Fibroblast of lung (primary cell): ENCODE measurements at regions not wholly inside any gene's neighbourhood (a gene's known extent, or its start where the extent isn't known, plus 50 kb on each side); places are given as distances from the start of the nearest gene placed in this dataset.

Source experiments
- DNase-seq, 2 donors: peaks; one replicate each; pipeline versions ENCODE4 v3.0.0 to v3.0.0-alpha.2; 2010; ENCODE audit warnings: low read depth in 2 of 2
- H2AFZ ChIP-seq: 2 replicates; pipeline ENCODE4 v1.5.1; 2012; ENCODE audit warnings: low read length, control low read depth, inconsistent platforms
- H3K27ac ChIP-seq: 2 replicates; pipeline ENCODE4 v1.5.1; 2011; ENCODE audit warnings: low read length, control low read depth; ENCODE audit not compliant: insufficient read depth
- H3K27me3 ChIP-seq: 2 replicates; pipeline ENCODE4 v1.5.1; 2011; ENCODE audit warnings: mild to moderate bottlenecking, low read length; ENCODE audit not compliant: control insufficient read depth, insufficient read depth
- H3K36me3 ChIP-seq: 2 replicates; pipeline ENCODE4 v1.5.1; 2011; ENCODE audit warnings: low read length; ENCODE audit not compliant: control insufficient read depth, insufficient read depth
- H3K4me1 ChIP-seq: 2 replicates; pipeline ENCODE4 v1.5.1; 2011; ENCODE audit warnings: low read length; ENCODE audit not compliant: control insufficient read depth, insufficient read depth; ENCODE audit errors: extremely low read depth
- H3K4me2 ChIP-seq: 2 replicates; pipeline ENCODE4 v1.5.1; 2011; ENCODE audit warnings: low read length, control low read depth; ENCODE audit not compliant: insufficient read depth; ENCODE audit errors: extremely low read depth
- H3K4me3 ChIP-seq, 4 experiments: fragments of 200-600 bp in 1 of 4; sonication (generic) in 1 of 4; replicated peaks in 1 of 4; 2 replicates each; pipeline ENCODE4 v1.5.1; 2011 to 2016; ENCODE audit warnings: low read length in 4 of 4, low read depth in 3 of 4, mild to moderate bottlenecking in 3 of 4, control low read depth in 2 of 4, inconsistent platforms in 1 of 4, mixed read lengths in 1 of 4; ENCODE audit not compliant: insufficient read depth in 1 of 4; ENCODE audit errors: control extremely low read depth in 1 of 4
- H3K79me2 ChIP-seq: 2 replicates; pipeline ENCODE4 v1.5.1; 2012; ENCODE audit warnings: mild to moderate bottlenecking, low read length, inconsistent platforms; ENCODE audit not compliant: control insufficient read depth, insufficient read depth
- H3K9ac ChIP-seq: 2 replicates; pipeline ENCODE4 v1.5.1; 2011; ENCODE audit warnings: mild to moderate bottlenecking, low read length, control low read depth; ENCODE audit not compliant: insufficient read depth
- H3K9me3 ChIP-seq: 2 replicates; pipeline ENCODE4 v1.5.1; 2012; ENCODE audit warnings: low read depth, low read length; ENCODE audit not compliant: control insufficient read depth, insufficient read depth
- H4K20me1 ChIP-seq: 2 replicates; pipeline ENCODE4 v1.5.1; 2011; ENCODE audit warnings: low read length; ENCODE audit not compliant: control insufficient read depth, insufficient read depth; ENCODE audit errors: extremely low read depth
- CTCF ChIP-seq, 2 donors: IDR thresholded peaks in 1 of 2; conservative IDR thresholded peaks in 1 of 2; 1 replicate in 1 of 2; 2 replicates in 1 of 2; pipeline ENCODE4 v1.5.1; 2011 to 2012; ENCODE audit warnings: low read length in 2 of 2, control low read depth in 1 of 2, inconsistent platforms in 1 of 2, low read depth in 1 of 2, mild to moderate bottlenecking in 1 of 2
- EZH2 ChIP-seq: IDR thresholded peaks from 2 replicates; pipeline ENCODE4 v1.5.1; 2012; ENCODE audit warnings: low read length, control low read depth, mild to moderate bottlenecking; ENCODE audit errors: missing control alignments

GRCh38 chr22:44592824-44593148, 94.8 kb upstream of the RTL6 start:
- TF ChIP-seq CTCF (conservative IDR thresholded peaks at IDR 0.05 in 1 of 2, IDR thresholded peaks at IDR 0.05 in 1 of 2; ENCODE audit: low read depth in 1 of 2, low read length in 2 of 2) = no peak
- TF ChIP-seq EZH2 = no peak
- Histone ChIP-seq H3K79me2 (no peaks in the 10 kb centered on the region), H3K36me3 (no peaks in the 10 kb centered on the region), H3K9me3 (no peaks in the 10 kb centered on the region), H3K4me1 (no peaks in the 10 kb centered on the region), H3K27me3 (peaks cover 5% of the 10 kb centered on the region), H3K4me2 (no peak overlapping the region), H3K4me3 (no peak overlapping the region), H3K27ac (no peak overlapping the region), H4K20me1 (no peaks in the 10 kb centered on the region), H3K9ac (no peak overlapping the region), H2AFZ (no peak overlapping the region)
- no peak for DNase-seq

DNA sequence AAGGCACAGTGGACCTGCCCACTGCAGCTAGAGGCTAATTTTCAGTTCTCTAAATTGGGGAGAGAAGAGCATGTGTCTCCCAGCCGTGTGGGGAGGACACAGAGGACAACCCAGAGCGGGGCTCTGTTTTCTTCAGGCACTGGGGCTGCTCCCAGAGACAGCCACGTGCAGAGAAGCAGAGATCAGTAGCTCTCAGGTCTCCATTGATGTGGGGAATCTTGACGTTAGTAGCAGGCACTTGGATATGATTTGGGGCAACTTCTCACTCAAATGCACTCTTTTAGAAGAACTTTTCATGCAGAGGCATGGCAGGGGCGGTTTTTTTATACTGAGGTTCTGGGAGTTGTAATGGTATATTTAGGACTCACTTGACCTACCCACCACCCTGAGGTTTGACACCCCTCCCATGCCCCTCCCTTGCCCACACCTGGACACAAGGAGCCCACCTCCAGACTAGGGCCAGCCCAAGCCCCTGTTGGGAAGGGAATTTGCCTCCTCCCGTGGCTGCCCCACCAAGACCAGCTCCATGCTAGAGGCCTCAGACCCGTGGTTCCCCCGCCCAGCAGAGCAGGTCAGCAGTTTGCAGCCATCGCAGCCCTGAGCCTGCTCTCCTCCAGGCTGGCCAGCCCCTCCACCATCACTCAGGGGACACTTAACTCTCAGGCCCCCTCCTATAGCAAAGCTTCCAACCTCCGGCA, 94.2 kb upstream of the RTL6 start:
- H3K27ac ChIP-seq = no peak overlapping the region
- H3K4me1 ChIP-seq = no peaks in the 10 kb centered on the region
- no peak for TF ChIP-seq CTCF (conservative IDR thresholded peaks at IDR 0.05 in 1 of 2, IDR thresholded peaks at IDR 0.05 in 1 of 2; ENCODE audit: low read depth in 1 of 2, low read length in 2 of 2)
- no peak for TF ChIP-seq EZH2
- no peak for DNase-seq
- H3K9ac ChIP-seq = no peak overlapping the region
- H4K20me1 ChIP-seq = no peaks in the 10 kb centered on the region
- peaks cover 5% of the 10 kb centered on the region for H3K27me3 ChIP-seq
- H3K4me3 ChIP-seq = no peak overlapping the region
- no peak overlapping the region for H2AFZ ChIP-seq
- H3K36me3 ChIP-seq = no peaks in the 10 kb centered on the region
- H3K4me2 ChIP-seq = no peak overlapping the region
- no peaks in the 10 kb centered on the region for H3K9me3 ChIP-seq
- no peaks in the 10 kb centered on the region for H3K79me2 ChIP-seq

GRCh38 chr22:44591146-44591790, 93.2 kb upstream of the RTL6 start:
- no peak overlapping the region for H2AFZ ChIP-seq
- H4K20me1 ChIP-seq = no peaks in the 10 kb centered on the region

More at GRCh38 chr22:44591146-44591790, 93.2 kb upstream of the RTL6 start:
- H3K4me1 ChIP-seq = no peaks in the 10 kb centered on the region
- DNase-seq = no peak
- no peaks in the 10 kb centered on the region for H3K79me2 ChIP-seq
- H3K36me3 ChIP-seq = no peaks in the 10 kb centered on the region
- no peak overlapping the region for H3K4me2 ChIP-seq
- no peak overlapping the region for H3K9ac ChIP-seq
- no peak overlapping the region for H3K27ac ChIP-seq
- H3K9me3 ChIP-seq = no peaks in the 10 kb centered on the region
- peaks cover 8% of the 10 kb centered on the region for H3K27me3 ChIP-seq
- no peak overlapping the region for H3K4me3 ChIP-seq
- no peak for TF ChIP-seq EZH2
- TF ChIP-seq CTCF (conservative IDR thresholded peaks at IDR 0.05 in 1 of 2, IDR thresholded peaks at IDR 0.05 in 1 of 2; ENCODE audit: low read depth in 1 of 2, low read length in 2 of 2) = no peak
